A549 (cell line): ENCODE measurements at regions not wholly inside any gene's neighbourhood (a gene's known extent, or its start where the extent isn't known, plus 50 kb on each side); places are given as distances from the start of the nearest gene placed in this dataset.

Source experiments
- CHD2 ChIP-seq: fragments of 150-350 bp; IDR thresholded peaks from 2 replicates; pipeline ENCODE4 v1.6.1; 2014; ENCODE audit warnings: low read length; ENCODE audit not compliant: partially characterized antibody
- KDM1A ChIP-seq: fragments of 200-600 bp; sonication (generic); IDR thresholded peaks from 2 replicates; pipeline ENCODE4 v1.6.1; 2016; ENCODE audit warnings: low read depth, mild to moderate bottlenecking
- MYC ChIP-seq: IDR thresholded peaks from 2 replicates; pipeline ENCODE4 v1.6.1; 2012; ENCODE audit warnings: mild to moderate bottlenecking, inconsistent platforms, low read length, improper control_type of control experiment, borderline replicate concordance
- NFE2L2 ChIP-seq: fragments of 150-350 bp; conservative IDR thresholded peaks from 2 replicates; pipeline ENCODE4 v1.6.1; 2014; ENCODE audit warnings: low read length
- POLR2A ChIP-seq: IDR thresholded peaks from 2 replicates; pipeline ENCODE4 v1.6.1; 2012; ENCODE audit warnings: mild to moderate bottlenecking, low read length
- RAD21 ChIP-seq, 2 experiments: fragments of >200 bp in 1 of 2; sonication (Bioruptor Twin) in 1 of 2; formaldehyde crosslinking in 1 of 2; IDR thresholded peaks in 1 of 2; conservative IDR thresholded peaks in 1 of 2; 2 replicates in 1 of 2; 3 replicates in 1 of 2; pipeline ENCODE4 v1.6.1; 2012 to 2018; ENCODE audit warnings: inconsistent platforms in 1 of 2
- RFX5 ChIP-seq: fragments of 450-650 bp; IDR thresholded peaks from 2 replicates; pipeline ENCODE4 v1.7.1; 2014; ENCODE audit warnings: antibody characterized with exemption, mild to moderate bottlenecking, moderate library complexity
- RNF2 ChIP-seq: fragments of 200-600 bp; sonication (generic); IDR thresholded peaks from 2 replicates; pipeline ENCODE4 v1.6.1; 2016; ENCODE audit warnings: low read depth, mild to moderate bottlenecking, antibody characterized with exemption, moderate library complexity, borderline replicate concordance
- TF ChIP-seq, protein P1 (sequence below): fragments of >200 bp; sonication (Bioruptor Twin); formaldehyde crosslinking; IDR thresholded peaks from 3 replicates; pipeline ENCODE4 v1.5.1; 2016
- TF ChIP-seq, protein P2 (sequence below): IDR thresholded peaks from 2 replicates; pipeline ENCODE4 v1.6.1; 2012
- TF ChIP-seq, protein P3 (sequence below): fragments of 250-450 bp; sonication (Bioruptor Pico); IDR thresholded peaks from 2 replicates; pipeline ENCODE4 v1.5.0; 2021; ENCODE audit warnings: mild to moderate bottlenecking, moderate library complexity, borderline replicate concordance
- TF ChIP-seq, protein P4 (sequence below): fragments of 450-650 bp; IDR thresholded peaks from 2 replicates; pipeline ENCODE4 v1.6.1; 2014; ENCODE audit warnings: antibody characterized with exemption

DNA sequence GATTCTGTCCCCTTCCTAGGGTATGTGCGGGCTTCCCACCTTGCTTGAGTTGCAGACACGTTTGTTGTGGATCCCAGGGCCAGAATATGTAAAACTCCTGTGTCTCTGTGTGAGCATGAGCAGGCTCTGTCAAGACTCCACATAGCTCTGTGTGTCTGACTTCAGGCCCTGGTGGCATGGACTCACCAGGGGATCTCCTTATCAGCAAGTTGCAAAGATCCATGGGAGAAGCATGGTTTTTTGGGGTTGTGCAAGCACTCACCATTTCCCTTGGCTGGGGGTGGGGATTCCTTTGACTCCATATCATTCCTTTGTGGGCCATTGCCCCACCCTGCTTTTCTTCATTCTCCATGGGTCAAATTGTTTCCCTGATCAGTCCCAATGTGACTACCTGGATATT lies 205.6 kb downstream of the TUSC1 start:
- TF ChIP-seq, protein P1, sequence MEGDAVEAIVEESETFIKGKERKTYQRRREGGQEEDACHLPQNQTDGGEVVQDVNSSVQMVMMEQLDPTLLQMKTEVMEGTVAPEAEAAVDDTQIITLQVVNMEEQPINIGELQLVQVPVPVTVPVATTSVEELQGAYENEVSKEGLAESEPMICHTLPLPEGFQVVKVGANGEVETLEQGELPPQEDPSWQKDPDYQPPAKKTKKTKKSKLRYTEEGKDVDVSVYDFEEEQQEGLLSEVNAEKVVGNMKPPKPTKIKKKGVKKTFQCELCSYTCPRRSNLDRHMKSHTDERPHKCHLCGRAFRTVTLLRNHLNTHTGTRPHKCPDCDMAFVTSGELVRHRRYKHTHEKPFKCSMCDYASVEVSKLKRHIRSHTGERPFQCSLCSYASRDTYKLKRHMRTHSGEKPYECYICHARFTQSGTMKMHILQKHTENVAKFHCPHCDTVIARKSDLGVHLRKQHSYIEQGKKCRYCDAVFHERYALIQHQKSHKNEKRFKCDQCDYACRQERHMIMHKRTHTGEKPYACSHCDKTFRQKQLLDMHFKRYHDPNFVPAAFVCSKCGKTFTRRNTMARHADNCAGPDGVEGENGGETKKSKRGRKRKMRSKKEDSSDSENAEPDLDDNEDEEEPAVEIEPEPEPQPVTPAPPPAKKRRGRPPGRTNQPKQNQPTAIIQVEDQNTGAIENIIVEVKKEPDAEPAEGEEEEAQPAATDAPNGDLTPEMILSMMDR, result no peak
- TF ChIP-seq, protein P2, sequence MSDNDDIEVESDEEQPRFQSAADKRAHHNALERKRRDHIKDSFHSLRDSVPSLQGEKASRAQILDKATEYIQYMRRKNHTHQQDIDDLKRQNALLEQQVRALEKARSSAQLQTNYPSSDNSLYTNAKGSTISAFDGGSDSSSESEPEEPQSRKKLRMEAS, result no peak
- TF ChIP-seq NFE2L2 (no peak), KDM1A (no peak), RNF2 (no peak), CHD2 (no peak), RAD21 (conservative IDR thresholded peaks at IDR 0.05 in 1 of 2, IDR thresholded peaks at IDR 0.05 in 1 of 2) (no peak), POLR2A (no peak), RFX5 (no peak), MYC (no peak)
- TF ChIP-seq, protein P3, sequence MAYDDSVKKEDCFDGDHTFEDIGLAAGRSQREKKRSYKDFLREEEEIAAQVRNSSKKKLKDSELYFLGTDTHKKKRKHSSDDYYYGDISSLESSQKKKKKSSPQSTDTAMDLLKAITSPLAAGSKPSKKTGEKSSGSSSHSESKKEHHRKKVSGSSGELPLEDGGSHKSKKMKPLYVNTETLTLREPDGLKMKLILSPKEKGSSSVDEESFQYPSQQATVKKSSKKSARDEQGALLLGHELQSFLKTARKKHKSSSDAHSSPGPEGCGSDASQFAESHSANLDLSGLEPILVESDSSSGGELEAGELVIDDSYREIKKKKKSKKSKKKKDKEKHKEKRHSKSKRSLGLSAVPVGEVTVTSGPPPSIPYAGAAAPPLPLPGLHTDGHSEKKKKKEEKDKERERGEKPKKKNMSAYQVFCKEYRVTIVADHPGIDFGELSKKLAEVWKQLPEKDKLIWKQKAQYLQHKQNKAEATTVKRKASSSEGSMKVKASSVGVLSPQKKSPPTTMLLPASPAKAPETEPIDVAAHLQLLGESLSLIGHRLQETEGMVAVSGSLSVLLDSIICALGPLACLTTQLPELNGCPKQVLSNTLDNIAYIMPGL (CRISPR knock-in tag), result no peak
- TF ChIP-seq, protein P4, sequence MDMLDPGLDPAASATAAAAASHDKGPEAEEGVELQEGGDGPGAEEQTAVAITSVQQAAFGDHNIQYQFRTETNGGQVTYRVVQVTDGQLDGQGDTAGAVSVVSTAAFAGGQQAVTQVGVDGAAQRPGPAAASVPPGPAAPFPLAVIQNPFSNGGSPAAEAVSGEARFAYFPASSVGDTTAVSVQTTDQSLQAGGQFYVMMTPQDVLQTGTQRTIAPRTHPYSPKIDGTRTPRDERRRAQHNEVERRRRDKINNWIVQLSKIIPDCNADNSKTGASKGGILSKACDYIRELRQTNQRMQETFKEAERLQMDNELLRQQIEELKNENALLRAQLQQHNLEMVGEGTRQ, result no peak
